ENCODE measurements at regions not wholly inside any gene's neighbourhood (a gene's known extent, or its start where the extent isn't known, plus 50 kb on each side); places are given as distances from the start of the nearest gene placed in this dataset.
A peak's percentile ranks its signal among the peaks of the same experiment; 100 is the strongest.
"Not testable (repeated sequence)": the region's sequence is repeated elsewhere in the genome, so short reads cannot be mapped to it uniquely, and the experiment has no call there.

DNA sequence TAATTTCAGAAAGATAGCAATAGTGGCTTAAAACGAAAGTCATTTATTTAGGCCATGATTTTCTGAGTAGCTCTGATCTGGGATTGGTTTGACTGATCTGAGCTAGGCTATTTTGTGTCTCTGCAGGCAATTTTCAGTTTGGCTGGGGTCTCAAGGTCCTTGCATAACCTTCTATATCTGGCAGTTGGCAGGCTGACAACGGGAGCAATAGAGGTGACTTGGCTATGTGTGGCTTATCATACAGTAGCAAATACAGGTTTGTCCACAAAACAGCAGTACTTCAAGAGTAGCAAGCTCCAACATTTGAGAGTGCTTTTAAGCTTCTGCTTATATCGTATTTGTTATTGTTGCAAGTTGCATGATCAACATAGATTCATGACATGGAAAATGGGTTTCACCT is 1167.3 kb upstream of the CELF2 start:
- DNase-seq (ENCODE audit: low read depth) = no peak

DNA sequence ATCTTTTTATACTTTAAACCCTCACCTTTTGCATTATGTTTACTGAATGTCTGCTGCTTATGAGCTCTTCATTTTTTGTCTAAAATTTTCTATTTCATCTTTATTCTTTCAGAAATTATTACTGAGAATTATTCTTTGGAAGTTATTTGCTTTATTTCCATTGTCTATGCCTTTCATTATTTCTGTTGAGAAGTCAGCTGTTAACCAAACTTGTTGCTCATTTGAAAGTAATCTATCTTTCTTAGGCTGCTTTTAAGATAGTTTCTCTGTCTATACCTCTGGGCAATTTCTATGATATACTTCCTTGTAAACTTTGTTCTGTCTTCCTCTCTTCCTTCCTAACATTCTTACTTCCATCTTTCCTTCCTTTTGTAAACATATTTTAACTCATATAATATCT is 1165.9 kb upstream of the CELF2 start:
- no peak for DNase-seq (ENCODE audit: low read depth)

DNA sequence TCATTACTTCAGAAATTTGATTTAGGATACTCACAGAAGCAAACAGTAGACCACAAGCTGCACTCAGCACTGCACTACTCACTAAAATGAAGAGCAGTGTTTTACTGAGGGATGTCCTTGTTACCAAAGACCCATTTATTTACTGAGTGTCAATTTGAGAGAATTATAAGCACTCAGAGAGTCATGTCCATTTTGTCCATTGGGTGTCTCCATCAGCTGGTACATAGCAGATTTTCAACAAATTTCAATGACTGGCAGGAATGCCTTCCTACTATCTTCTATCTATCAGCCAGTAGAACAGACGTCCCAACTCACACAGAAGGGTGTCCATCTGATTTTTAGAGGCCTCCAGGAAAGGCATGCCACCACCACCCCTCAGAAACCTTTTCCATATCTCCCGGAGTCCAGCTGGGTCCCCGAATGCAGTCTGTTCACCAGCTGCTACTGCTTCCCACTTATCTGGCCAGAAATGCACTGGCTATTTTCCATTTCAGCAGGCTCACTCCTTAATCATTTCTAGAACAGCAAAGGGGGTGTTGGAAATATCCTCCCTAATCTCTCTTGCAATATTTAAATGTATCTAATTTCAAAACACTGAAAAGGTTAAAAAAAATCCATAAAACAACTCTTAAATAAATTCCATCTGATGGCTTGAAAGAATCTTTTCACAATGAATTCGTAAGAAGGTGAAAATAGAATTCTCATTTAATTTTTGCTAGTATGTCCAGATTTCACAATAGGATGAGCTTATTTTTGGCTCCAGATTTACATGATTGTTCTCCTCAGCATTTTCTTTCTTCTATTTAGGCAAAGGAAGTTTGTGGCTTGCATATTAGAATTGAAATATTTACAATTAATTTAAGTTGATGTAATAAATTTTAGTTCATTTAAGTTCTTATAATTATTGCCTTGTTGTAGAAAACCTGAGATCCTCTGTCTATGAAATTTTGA is 1164.0 kb upstream of the CELF2 start:
- peak; percentile 4 for DNase-seq (ENCODE audit: low read depth)

DNA sequence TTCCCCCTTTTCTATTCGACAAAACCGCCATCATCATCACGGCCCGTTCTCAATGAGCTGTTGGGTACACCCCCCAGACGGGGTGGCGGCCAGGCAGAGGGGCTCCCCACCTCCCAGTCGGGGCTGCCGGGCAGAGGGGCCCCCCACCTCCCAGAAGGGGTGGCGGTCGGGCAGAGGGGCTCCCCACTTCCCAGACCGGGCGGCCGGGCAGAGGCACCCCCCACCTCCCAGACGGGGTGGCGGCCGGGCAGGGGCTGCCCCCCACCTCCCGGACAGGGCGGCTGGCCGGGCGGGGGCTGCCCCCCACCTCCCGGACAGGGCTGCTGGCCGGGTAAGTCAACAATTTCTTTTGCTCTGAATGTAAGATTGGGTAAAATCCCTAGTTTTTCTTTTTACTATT is 1162.2 kb upstream of the CELF2 start:
- not testable (repeated sequence) for DNase-seq (ENCODE audit: low read depth)

DNA sequence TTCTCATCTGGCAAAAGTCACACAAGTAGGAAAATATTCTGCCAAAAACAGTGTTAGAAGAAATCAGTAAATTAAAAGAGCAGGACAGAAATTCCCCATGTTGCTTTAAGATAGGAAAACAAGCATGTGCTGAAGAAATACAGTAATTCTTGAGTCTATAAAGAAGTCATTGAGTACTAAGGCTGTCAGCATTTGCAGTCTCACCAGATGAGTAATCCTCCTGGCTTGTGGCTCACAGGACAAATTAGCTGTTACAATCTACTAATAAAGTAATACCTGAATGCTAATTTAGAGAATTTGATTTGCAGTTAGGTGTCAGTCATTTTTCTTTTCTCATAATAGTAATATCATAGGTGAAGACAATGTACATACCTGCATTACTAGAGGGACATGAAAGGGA is 1158.9 kb upstream of the CELF2 start:
- no peak for DNase-seq (ENCODE audit: low read depth)

DNA sequence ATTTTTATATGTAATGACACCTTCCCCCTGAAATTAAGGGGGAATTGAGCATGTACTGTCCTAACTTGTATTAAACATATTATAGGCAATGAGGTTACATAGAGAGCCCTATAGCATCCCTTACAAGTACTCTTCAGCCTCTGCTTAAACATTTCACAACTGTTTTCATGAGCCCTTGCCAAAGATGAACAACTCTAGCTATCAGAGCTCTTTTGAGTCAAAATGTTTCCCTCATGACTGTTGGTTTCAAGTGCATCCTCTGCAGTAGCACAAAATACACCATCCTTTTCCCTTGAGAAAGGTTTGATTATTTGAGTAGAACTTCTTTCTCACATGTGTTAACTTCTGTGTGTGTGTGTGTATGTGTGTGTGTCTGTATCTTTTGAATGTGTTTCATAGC is 1157.6 kb upstream of the CELF2 start:
- no peak for DNase-seq (ENCODE audit: low read depth)

DNA sequence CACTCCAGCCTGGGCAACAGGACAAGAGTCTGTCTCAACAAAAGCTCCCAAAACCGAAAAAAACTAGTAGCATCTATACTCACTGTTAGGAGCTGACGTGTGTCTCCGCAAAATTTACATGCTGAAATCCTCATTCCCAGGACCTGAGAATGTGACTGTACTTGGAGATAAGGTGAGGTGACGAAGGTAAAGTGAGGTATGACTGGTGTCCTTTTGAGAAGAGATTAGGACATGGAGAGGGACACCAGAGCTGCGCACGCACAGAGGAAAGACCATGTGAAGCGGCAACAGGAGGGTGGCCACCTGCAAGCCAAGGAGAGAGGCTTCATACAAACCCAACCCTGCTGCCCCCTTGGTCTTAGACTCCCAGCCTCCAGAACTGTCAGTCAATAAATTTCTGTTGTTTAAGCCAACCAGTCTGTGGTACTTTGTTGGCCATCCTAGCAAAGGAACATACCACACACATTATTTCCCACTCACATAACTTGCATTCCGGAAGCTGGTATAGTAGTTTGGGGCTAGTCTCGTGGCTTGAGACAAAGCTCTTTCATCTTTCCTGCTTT is 1154.0 kb upstream of the CELF2 start:
- DNase-seq (ENCODE audit: low read depth) = no peak

DNA sequence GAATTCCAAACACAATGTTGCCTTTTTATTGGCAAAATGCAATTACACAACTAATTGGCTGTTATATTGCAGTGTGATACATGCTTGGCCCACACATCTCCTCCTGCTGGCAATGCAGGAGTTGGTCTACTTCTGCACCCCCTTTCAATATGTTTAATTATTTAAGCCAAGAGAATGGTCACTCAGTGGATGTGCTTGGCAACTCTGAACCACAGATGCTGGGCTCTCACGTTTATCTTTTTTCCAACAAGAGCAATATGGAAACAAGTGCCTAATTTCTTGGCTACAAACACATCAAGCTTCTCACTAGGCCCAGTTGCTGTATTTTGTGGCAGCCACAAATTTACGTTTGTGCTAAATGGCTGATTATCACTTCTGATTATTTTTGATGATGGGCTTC is 1149.2 kb upstream of the CELF2 start:
- DNase-seq (ENCODE audit: low read depth) = no peak

DNA sequence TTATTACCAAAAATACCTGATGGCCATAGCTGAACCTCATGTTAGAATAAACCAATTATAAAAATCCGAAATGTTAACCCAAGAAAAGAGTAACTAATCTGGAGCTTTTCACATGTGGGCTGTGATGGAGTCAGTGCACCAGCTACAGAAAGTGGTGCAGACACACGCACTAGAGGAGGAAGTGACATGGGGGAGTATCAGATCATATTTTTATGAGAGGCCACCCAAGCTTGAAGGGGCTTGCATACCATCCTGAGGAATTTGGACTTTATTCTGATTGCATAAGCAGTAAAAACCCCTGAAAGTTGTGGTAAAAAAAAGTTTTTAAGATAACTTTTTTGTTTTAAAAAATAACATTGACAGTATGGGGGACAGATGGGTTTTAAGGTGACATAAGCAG is 1148.5 kb upstream of the CELF2 start:
- DNase-seq (ENCODE audit: low read depth) = no peak

DNA sequence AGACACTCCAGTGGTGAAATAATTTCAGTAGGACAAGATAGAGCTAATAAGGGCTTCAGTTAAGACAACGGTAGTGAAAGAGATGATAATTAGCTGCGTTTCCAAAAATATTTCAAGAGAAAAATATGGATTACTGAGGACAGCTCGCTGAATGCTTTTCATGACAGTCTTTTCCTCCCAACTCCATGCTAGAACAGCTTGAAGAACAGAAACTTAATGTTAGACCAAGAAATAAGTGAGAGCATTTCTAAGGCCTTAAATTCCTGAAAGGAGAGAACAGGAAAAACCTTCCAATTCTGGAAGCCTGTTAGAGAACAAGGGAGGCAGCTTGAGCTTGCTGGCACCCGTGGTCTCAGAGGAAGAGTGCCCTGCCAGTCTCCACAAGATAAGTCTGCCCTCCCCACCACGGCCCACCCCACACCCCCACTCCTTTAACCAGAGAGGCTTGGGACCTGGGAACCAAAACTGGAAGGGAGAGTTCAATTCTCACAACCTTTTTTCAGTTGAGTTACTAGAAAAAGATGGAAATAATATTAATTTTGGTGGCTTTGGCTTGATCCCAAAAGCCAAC is 1148.0 kb upstream of the CELF2 start:
- no peak for DNase-seq (ENCODE audit: low read depth)

DNA sequence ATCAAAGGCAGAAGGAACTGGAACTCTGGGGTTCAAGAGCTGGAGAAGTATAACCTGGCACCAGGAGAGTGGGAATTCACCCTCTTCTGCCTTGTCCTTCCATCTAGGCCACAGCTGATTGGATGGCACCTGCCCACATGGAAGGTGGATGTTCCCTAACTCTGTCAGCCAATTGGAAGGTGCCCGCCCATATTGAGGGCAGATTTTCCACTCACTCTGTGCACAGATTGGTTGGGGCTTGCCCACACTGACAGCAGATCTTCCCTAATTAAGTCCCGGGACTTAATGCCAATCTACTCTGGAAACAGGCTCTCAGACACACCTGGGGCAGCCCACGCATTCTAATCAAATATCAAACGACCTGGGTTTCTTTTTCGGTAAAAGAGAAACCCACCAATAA is 1142.3 kb upstream of the CELF2 start:
- DNase-seq (ENCODE audit: low read depth) = no peak

DNA sequence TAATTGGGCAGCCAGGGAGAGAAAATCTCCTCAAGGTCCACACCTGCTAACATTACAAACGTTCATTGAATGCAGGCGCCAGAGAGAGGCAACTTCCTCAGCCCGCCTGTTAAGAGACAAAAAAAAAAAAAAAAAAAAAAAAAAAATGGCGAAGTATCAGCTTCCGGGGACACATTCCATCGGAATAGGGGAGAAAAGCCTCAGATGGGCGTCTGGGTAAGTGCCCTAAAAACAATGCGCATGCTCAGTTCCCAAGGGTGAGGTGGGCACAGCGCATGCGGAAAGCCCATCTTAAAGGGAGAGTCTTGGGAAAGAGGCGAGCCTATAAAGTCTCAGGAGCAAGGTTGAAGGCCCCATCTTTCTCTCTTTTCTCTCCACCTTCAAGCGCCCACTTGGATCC is 1139.7 kb upstream of the CELF2 start:
- DNase-seq (ENCODE audit: low read depth) = no peak

DNA sequence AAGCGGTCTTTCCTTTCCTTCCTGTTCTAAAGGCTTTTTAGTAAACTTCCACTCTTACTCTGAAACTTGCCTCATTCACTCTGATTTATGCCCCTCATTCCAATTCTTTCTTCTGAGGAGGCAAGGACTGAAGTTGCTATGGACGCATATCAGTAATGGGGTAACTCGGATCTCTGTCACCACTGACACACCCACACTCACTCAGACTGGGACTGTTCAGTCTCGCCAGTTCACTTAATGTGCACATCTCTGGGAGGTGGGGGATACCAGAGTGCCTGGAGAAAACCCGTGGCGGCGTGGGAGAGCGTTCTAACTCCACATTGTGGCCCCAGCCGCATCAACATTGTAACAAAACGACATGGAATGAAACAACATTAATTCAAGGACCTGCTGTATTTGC is 1139.3 kb upstream of the CELF2 start:
- DNase-seq (ENCODE audit: low read depth) = no peak

DNA sequence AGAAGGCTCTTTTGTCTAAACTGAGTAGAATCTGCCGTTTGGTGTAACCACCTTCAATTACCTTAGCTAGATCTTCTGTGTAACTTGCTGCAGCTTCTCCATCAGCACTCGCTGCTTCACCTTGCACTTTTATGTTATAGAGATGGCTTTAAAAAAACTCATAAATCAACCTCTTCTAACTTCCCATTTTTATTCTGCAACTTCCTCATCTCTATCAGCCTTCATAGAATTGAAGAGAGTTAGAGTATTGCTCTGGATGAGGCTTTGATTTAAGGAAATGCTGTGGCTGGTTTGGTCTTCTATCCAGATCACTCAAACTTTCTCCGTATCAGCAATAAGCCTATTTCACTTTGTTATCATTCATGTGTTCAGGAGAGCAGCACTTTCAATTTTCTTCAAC is 1131.9 kb upstream of the CELF2 start:
- no peak for DNase-seq (ENCODE audit: low read depth)

DNA sequence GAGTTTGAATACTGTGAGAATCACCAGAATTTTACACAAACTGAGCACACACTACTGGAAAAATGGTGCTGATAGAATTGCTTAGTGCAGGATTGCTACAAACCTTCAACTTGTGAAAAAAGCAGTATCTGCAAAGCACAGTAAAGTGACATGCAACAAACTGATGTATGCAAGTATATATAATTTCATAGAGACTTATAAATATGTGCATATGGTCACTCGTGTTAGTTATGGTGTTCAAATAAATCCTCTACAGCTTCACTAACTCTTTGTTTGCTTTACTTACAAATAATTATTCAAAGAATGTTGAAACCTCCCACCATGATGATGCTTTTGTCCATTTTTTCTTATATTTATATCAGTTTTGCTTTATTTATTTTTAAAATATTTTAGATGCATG is 1130.9 kb upstream of the CELF2 start:
- no peak for DNase-seq (ENCODE audit: low read depth)

DNA sequence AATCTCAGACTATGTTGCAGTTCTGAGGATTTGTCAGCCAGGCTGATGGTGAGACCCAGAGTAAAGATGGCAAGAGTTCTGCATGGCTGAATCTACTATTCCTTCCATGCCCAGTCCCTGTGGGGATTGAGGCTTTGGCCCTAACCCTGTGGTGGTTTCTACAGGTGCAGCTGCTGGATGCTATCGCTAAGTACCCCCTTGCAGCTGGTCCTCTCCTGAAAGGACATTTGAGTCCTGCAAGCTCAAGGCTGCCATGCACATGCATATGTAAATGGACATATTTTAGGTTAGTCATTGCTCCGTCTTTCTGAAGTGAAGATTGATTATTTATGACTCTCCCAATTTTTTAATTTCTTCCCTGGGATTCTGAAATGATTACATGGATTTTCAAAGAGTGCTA is 1122.2 kb upstream of the CELF2 start:
- DNase-seq (ENCODE audit: low read depth) = no peak

DNA sequence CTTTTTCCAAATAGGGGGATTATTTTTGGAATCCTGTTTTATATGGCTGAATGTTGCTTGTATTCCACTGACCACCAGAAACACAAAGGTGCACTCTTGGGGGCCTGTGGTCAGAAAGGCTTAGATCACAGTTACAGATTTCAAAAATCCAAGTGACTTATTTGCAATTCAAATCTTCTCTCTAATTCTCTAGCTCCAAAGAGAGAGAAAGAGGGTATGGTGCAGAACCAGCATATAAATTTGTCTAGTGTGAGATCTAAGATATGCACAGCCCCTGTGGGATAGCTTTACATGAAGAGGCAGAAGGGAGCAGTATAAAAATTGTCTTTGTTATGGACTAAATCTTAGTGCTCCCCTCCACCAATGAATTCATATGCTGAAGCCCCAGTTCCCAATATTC is 1121.7 kb upstream of the CELF2 start:
- DNase-seq (ENCODE audit: low read depth) = no peak

DNA sequence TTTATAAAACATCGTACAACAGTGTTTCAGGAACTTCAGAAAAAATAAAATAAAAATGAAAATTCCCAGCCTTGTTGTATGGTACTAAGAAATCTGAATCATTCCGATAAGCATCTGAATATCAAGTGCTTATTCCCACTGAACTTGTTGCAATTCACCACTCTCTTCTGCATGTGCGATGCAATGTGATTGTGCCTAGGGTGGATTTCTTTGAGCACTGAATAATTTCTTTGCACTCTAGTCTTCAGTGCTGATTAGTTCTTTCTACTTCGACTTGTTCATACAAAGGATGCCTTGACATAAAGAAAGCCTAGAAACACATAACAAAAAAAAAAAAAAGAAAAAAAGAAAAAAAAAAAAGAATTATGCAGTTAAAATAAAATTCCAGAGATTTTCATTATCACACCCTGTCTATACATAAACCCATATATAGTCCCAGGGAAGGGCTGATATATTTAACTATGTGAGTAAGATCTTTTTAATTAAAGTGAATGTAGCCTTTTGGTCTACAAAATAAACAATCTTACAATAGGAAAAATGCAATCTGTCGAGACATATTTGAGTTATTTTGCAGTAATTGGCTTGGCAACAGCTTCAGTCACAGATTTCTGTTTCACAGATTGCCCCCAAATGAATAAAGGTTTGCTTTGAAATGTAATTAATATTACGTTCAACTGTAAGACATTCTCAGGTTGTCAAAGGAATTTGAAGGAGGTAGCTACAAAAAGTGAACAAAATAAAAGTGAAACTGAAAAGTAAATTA is 1118.9 kb upstream of the CELF2 start:
- DNase-seq (ENCODE audit: low read depth) = no peak

DNA sequence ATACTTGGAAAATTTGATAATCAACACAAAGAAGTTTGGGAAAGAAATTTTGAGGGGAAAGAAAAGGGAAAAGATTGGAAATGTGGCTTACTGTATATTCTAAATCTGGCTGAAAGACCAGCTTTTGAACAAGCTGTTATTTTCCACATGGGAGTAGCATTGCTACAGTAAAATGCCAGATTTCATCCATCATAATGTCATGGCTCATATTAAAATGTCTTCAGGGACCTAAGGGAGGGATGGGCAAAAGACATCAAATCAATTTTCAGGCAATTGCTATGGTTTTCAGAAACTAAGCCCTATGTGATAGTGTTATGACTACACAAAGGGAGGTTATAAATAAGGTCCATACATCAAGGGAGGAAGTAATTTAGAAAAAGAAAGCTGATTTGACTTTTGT is 1116.9 kb upstream of the CELF2 start:
- no peak for DNase-seq (ENCODE audit: low read depth)

DNA sequence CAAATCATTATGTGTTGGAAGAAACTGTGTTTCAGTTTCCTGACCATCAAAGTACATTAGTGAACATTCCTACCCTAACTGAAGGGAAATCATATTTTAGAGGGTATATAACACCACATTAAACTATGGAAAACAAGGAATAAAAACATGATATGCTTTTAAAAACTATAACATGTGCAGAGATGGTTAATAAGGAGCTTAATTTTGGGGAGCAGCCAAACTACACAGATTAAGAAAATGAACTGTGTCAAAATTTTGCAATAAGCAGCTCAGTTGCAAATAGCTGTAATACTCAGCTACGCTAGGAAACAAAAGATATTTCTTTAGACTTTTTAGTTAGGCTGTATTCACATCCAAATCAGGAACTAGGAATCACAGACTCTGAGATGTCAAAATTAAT is 1115.7 kb upstream of the CELF2 start:
- DNase-seq (ENCODE audit: low read depth) = no peak

DNA sequence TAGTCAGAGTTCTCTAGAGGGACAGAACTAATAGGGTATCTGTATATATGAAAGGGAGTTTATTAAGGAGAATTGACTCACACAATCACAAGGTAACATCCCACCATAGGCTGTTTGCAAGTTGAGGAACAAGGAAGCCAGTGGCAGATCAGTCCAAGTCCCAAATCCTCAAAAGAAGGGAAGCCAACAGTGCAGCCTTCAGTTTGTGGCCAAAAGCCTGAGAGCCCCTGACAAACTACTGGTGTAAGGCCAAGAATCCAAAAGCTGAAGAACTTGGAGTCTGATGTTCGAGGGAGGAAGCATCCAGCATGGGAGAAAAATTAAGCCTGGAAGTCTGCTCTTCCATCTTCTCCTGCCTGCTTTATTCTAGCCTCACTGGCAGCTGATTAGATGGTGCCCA is 1107.2 kb upstream of the CELF2 start:
- no peak for DNase-seq (ENCODE audit: low read depth)

DNA sequence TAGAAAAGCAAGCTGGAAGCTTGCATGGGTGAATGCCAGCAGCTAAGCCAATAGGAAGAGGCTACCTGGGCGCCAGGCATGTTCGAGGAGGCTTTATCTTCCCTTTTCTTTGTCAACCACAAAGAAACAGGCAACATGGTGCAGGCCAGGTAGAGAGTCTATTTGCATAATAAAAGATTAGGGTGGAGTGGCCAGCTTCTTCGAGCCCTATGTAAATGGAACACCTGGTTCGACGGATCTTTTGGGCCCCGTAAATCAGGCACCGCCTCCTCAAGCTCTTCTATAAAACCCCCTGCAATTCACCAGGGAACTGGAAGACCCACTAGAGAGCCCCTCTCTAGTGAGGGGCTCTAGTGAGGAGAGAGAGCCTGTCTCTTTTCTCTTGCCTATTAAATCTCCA is 1106.2 kb upstream of the CELF2 start:
- no peak for DNase-seq (ENCODE audit: low read depth)
